HCT116 (cell line): ENCODE measurements at regions not wholly inside any gene's neighbourhood (a gene's known extent, or its start where the extent isn't known, plus 50 kb on each side); places are given as distances from the start of the nearest gene placed in this dataset.

Source experiments
- CTCF ChIP-seq, 3 experiments: fragments of 200-600 bp in 1 of 3; sonication (generic) in 1 of 3; IDR thresholded peaks in 2 of 3; conservative IDR thresholded peaks in 1 of 3; 2 replicates each; pipeline ENCODE4 v1.5.1; 2012 to 2017; ENCODE audit warnings: low read depth in 2 of 3, low read length in 2 of 3, antibody characterized with exemption in 1 of 3, borderline replicate concordance in 1 of 3, control low read depth in 1 of 3, mild to moderate bottlenecking in 1 of 3, mixed read lengths in 1 of 3, mixed run types in 1 of 3, moderate library complexity in 1 of 3; ENCODE audit not compliant: insufficient read depth in 1 of 3
- EZH2phosphoT487 ChIP-seq: fragments of 200-600 bp; IDR thresholded peaks from 2 replicates; pipeline ENCODE4 v1.6.1; 2018; ENCODE audit warnings: antibody characterized with exemption, borderline replicate concordance
- JUND ChIP-seq: IDR thresholded peaks from 2 replicates; pipeline ENCODE4 v1.6.1; 2012
- MAX ChIP-seq: IDR thresholded peaks from 2 replicates; pipeline ENCODE4 v1.6.1; 2012
- POLR2A ChIP-seq: IDR thresholded peaks from 2 replicates; pipeline ENCODE4 v1.7.0; 2011; ENCODE audit warnings: borderline replicate concordance; ENCODE audit not compliant: insufficient read depth, insufficient read length; ENCODE audit errors: extremely low read depth
- POLR2AphosphoS5 ChIP-seq: IDR thresholded peaks from 2 replicates; pipeline ENCODE4 v1.6.1; 2011; ENCODE audit warnings: mild to moderate bottlenecking, low read depth, low read length, moderate library complexity
- RAD21 ChIP-seq: IDR thresholded peaks from 2 replicates; pipeline ENCODE4 v1.6.1; 2012; ENCODE audit warnings: low read depth, mild to moderate bottlenecking
- REST ChIP-seq: IDR thresholded peaks from 2 replicates; pipeline ENCODE4 v1.6.1; 2012; ENCODE audit warnings: low read depth
- SIN3A ChIP-seq: IDR thresholded peaks from 2 replicates; pipeline ENCODE4 v1.6.1; 2012; ENCODE audit warnings: low read depth
- YY1 ChIP-seq: IDR thresholded peaks from 2 replicates; pipeline ENCODE4 v1.6.1; 2011; ENCODE audit warnings: low read length, low read depth, moderate library complexity, mild to moderate bottlenecking; ENCODE audit not compliant: insufficient replicate concordance; ENCODE audit errors: extremely low read depth

GRCh38 chr1:87250336-87250735, 78.3 kb upstream of the LMO4 start:
- TF ChIP-seq REST (no peak), EZH2phosphoT487 (no peak), CTCF (IDR thresholded peaks at IDR 0.05 in 2 of 3, conservative IDR thresholded peaks at IDR 0.05 in 1 of 3; ENCODE audit: borderline replicate concordance in 1 of 3, insufficient read depth in 1 of 3, low read depth in 2 of 3, low read length in 2 of 3) (no peak), MAX (no peak), SIN3A (no peak), JUND (no peak), POLR2AphosphoS5 (no peak), POLR2A (no peak), YY1 (no peak), RAD21 (no peak)
